DOHH2 (cell line): ENCODE measurements at regions not wholly inside any gene's neighbourhood (a gene's known extent, or its start where the extent isn't known, plus 50 kb on each side); places are given as distances from the start of the nearest gene placed in this dataset.

Experiments used
- CTCF ChIP-seq: fragments of 200-600 bp; sonication (generic); IDR thresholded peaks from one replicate; pipeline ENCODE4 v1.5.1; 2014; ENCODE audit warnings: antibody characterized with exemption, mild to moderate bottlenecking, low read depth, low read length; ENCODE audit not compliant: poor library complexity, severe bottlenecking
- EZH2phosphoT487 ChIP-seq: fragments of 200-600 bp; sonication (generic); IDR thresholded peaks from 2 replicates; pipeline ENCODE4 v1.6.1; 2017; ENCODE audit warnings: borderline replicate concordance, mild to moderate bottlenecking, antibody characterized with exemption, low read length, moderate library complexity, mixed read lengths

- TF ChIP-seq CTCF (no peak), EZH2phosphoT487 (no peak)
Observed at GRCh38 chr2:120871016-120871635, 135.5 kb downstream of the GLI2 start.
